GM12892 (cell line): ENCODE measurements at regions not wholly inside any gene's neighbourhood (a gene's known extent, or its start where the extent isn't known, plus 50 kb on each side); places are given as distances from the start of the nearest gene placed in this dataset.

ENCODE experiments used
- POLR2A ChIP-seq: IDR thresholded peaks from 2 replicates; pipeline ENCODE4 v1.6.1; 2011; ENCODE audit warnings: low read depth, low read length, control low read depth
- POLR2AphosphoS5 ChIP-seq: IDR thresholded peaks from 2 replicates; pipeline ENCODE4 v1.6.1; 2011; ENCODE audit warnings: low read depth, low read length, control low read depth
- TAF1 ChIP-seq: IDR thresholded peaks from 2 replicates; pipeline ENCODE4 v1.6.1; 2011; ENCODE audit warnings: low read depth, mild to moderate bottlenecking, control low read depth, low read length, borderline replicate concordance

- TF ChIP-seq POLR2AphosphoS5 (no peak), POLR2A (no peak), TAF1 (no peak)
Observed at GRCh38 chr15:70382009-70382749, 284.5 kb upstream of the TLE3 start.
